Stomach (tissue), 8 donors: ENCODE measurements at regions not wholly inside any gene's neighbourhood (a gene's known extent, or its start where the extent isn't known, plus 50 kb on each side); places are given as distances from the start of the nearest gene placed in this dataset.
A peak's percentile ranks its signal among the peaks of the same experiment; 100 is the strongest.

Source experiments
- DNase-seq, 2 donors: peaks; one replicate each; pipeline versions ENCODE4 v3.0.0 to v3.0.0-alpha.2; 2013 to 2019
- H3K27ac ChIP-seq, 5 donors: fragments of 200-600 bp in 4 of 5; sonication (generic) in 4 of 5; one replicate each; pipeline ENCODE4 v1.5.1; 2013 to 2019; ENCODE audit warnings: mild to moderate bottlenecking in 1 of 5, moderate library complexity in 1 of 5
- H3K27me3 ChIP-seq, 3 donors: fragments of 200-600 bp; sonication (generic); one replicate each; pipeline ENCODE4 v1.5.1; 2017 to 2019; ENCODE audit warnings: mixed run types in 1 of 3
- H3K36me3 ChIP-seq, 4 donors: fragments of 200-600 bp; sonication (generic); 1 replicate in 3 of 4; 2 replicates in 1 of 4; pipeline ENCODE4 v1.5.1; 2016 to 2019
- H3K4me1 ChIP-seq, 4 donors: fragments of 200-600 bp; sonication (generic); one replicate each; pipeline ENCODE4 v1.5.1; 2016 to 2019
- H3K4me3 ChIP-seq, 4 donors: fragments of 200-600 bp; sonication (generic) in 3 of 4; one replicate each; pipeline ENCODE4 v1.5.1; 2016 to 2019; ENCODE audit warnings: mild to moderate bottlenecking in 1 of 4
- H3K9me3 ChIP-seq, 4 donors: fragments of 200-600 bp; sonication (generic); one replicate each; pipeline ENCODE4 v1.5.1; 2016 to 2019
- EP300 ChIP-seq: sonication (generic); formaldehyde crosslinking; IDR thresholded peaks from one replicate; pipeline ENCODE4 v1.6.1; 2017; ENCODE audit warnings: antibody characterized with exemption
- POLR2A ChIP-seq, 4 donors: fragments of 450-650 bp; IDR thresholded peaks; one replicate each; pipeline ENCODE4 v1.6.1; 2016; ENCODE audit warnings: antibody characterized with exemption in 4 of 4, control low read depth in 2 of 4, mild to moderate bottlenecking in 1 of 4, moderate library complexity in 1 of 4
- POLR2AphosphoS5 ChIP-seq, 3 donors: sonication (generic); formaldehyde crosslinking; IDR thresholded peaks; one replicate each; pipeline ENCODE4 v1.6.1; 2016; ENCODE audit warnings: antibody characterized with exemption in 3 of 3
- WGBS, 5 donors: extraction: QIAGEN DNeasy Blood & Tissue Kit in 3 of 5; methylation state at CpG; one replicate each; pipeline versions ENCODE4 v1.1.5 to v1.1.7; 2013 to 2018; 5-methylcytosine and 5-hydroxymethylcytosine counted together
- intact Hi-C: fragments of 100-400 bp; cut with DNase I; formaldehyde crosslinking; loops from one replicate; pipeline ENCODE4 v1.15.1; 2023; ENCODE audit warnings: low total_unique reads
- TF ChIP-seq, protein P1 (sequence below), 7 experiments: fragments of 450-650 bp in 4 of 7; fragments of 200-600 bp in 3 of 7; sonication (generic) in 3 of 7; IDR thresholded peaks; one replicate each; pipeline ENCODE4 v1.5.1; 2016 to 2019; ENCODE audit warnings: antibody characterized with exemption in 7 of 7, control low read depth in 2 of 7, mild to moderate bottlenecking in 1 of 7
- donor health status: healthy with polysubstance abuse.
- donor health status: Bipolar disorder and iron deficiency.
- donor health status: healthy.

- WGBS, 5 donors: 85 to 89% (median 87%) methylated on average over 4 of the region's 4 CpGs
- Histone ChIP-seq H3K4me3 (no peak overlapping the region), H3K36me3 (no peaks in the 10 kb centered on the region), H3K27me3 (no peaks in the 10 kb centered on the region), H3K27ac (no peak overlapping the region), H3K4me1 (no peaks in the 10 kb centered on the region), H3K9me3 (no peaks in the 10 kb centered on the region)
- no peak for TF ChIP-seq POLR2A (IDR thresholded peaks at IDR 0.05)
- TF ChIP-seq POLR2AphosphoS5 (IDR thresholded peaks at IDR 0.05): no peak
- no peak for DNase-seq
- intact Hi-C loops: no loop called here
Observed at GRCh38 chr13:105514401-105514800, 1021.1 kb downstream of the EFNB2 start.

- Histone ChIP-seq H3K9me3 (no peaks in the 10 kb centered on the region), H3K4me1 (no peaks in the 10 kb centered on the region), H3K27me3 (no peaks in the 10 kb centered on the region), H3K27ac (no peak overlapping the region), H3K4me3 (no peak overlapping the region), H3K36me3 (no peaks in the 10 kb centered on the region)
- 74 to 79% (median 76%) methylated on average over 2 of the region's 2 CpGs for WGBS, 5 donors
- no peak for TF ChIP-seq POLR2A (IDR thresholded peaks at IDR 0.05)
- no peak for TF ChIP-seq EP300
- TF ChIP-seq POLR2AphosphoS5 (IDR thresholded peaks at IDR 0.05): no peak
- TF ChIP-seq, protein P1, sequence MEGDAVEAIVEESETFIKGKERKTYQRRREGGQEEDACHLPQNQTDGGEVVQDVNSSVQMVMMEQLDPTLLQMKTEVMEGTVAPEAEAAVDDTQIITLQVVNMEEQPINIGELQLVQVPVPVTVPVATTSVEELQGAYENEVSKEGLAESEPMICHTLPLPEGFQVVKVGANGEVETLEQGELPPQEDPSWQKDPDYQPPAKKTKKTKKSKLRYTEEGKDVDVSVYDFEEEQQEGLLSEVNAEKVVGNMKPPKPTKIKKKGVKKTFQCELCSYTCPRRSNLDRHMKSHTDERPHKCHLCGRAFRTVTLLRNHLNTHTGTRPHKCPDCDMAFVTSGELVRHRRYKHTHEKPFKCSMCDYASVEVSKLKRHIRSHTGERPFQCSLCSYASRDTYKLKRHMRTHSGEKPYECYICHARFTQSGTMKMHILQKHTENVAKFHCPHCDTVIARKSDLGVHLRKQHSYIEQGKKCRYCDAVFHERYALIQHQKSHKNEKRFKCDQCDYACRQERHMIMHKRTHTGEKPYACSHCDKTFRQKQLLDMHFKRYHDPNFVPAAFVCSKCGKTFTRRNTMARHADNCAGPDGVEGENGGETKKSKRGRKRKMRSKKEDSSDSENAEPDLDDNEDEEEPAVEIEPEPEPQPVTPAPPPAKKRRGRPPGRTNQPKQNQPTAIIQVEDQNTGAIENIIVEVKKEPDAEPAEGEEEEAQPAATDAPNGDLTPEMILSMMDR (IDR thresholded peaks at IDR 0.05): no peak
- intact Hi-C loops: no loop called here
- DNase-seq: peak in 1 of 2 donors; percentile 8
Observed at GRCh38 chr13:105513448-105513847, 1022.0 kb downstream of the EFNB2 start.

GRCh38 chr13:105509981-105510762, 1025.3 kb downstream of the EFNB2 start:
- no peak for DNase-seq
- Histone ChIP-seq H3K4me3 (no peak overlapping the region), H3K36me3 (no peaks in the 10 kb centered on the region), H3K4me1 (no peaks in the 10 kb centered on the region), H3K9me3 (no peaks in the 10 kb centered on the region), H3K27ac (no peak overlapping the region), H3K27me3 (no peaks in the 10 kb centered on the region)
- 53 to 64% (median 62%) methylated on average over 7 of the region's 7 CpGs for WGBS, 5 donors
- no peak for TF ChIP-seq POLR2A (IDR thresholded peaks at IDR 0.05)
- TF ChIP-seq, protein P1 (IDR thresholded peaks at IDR 0.05): no peak
- no peak for TF ChIP-seq EP300
- no peak for TF ChIP-seq POLR2AphosphoS5 (IDR thresholded peaks at IDR 0.05)
- intact Hi-C loops: no loop called here

DNA sequence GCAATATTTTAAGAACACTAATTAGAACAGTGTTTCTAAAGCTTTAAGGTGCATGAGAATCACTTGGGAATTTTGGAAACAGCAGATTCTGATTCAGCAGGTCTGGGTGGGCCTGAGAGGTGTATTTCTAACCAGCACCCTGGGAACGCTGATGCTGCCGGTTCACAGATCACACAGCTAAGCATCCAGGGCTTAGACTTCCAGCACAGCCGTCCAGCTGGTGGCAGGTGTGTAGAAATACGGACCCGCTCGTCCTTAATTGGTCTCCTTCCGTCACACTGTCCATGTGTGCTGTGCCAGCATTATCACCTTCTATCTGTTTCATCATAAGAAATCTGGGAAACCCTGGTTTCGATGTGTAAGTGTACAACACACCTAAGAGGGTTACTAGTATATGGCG, 1029.0 kb downstream of the EFNB2 start:
- TF ChIP-seq POLR2A (IDR thresholded peaks at IDR 0.05): no peak
- no peak for TF ChIP-seq EP300
- TF ChIP-seq, protein P1 (IDR thresholded peaks at IDR 0.05): no peak
- TF ChIP-seq POLR2AphosphoS5 (IDR thresholded peaks at IDR 0.05): no peak
- DNase-seq: no peak
- H3K4me3 ChIP-seq: no peak overlapping the region
- no peaks in the 10 kb centered on the region for H3K36me3 ChIP-seq
- 85 to 93% (median 90%) methylated on average over 9 of the region's 9 CpGs for WGBS, 5 donors
- H3K27me3 ChIP-seq: no peaks in the 10 kb centered on the region
- H3K9me3 ChIP-seq: no peaks in the 10 kb centered on the region
- no peaks in the 10 kb centered on the region for H3K4me1 ChIP-seq
- intact Hi-C loops: no loop called here
- H3K27ac ChIP-seq: no peak overlapping the region

DNA sequence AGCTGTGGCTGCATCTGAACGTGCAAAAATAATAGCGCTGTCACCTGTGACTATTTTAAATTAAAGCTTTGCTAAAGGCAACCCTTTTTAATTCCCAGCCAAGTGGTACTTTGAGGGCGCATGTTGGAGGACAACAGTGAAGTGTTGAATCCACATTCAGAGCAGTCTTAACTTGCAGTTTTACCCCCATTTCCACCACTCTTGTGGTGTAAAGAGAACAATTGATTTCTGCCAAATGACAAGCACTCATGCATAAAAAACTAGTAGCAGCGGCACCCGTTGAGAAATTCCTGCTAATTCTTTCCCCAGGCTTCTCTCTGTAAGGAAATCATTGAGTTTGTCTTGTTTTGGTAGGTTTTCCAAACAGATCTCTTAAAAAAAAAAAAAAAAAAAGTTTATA, 1033.3 kb downstream of the EFNB2 start:
- DNase-seq: no peak
- H3K36me3 ChIP-seq: no peaks in the 10 kb centered on the region
- TF ChIP-seq EP300: no peak
- no peak for TF ChIP-seq POLR2AphosphoS5 (IDR thresholded peaks at IDR 0.05)
- no peak for TF ChIP-seq POLR2A (IDR thresholded peaks at IDR 0.05)
- TF ChIP-seq, protein P1 (IDR thresholded peaks at IDR 0.05): no peak
- WGBS, 5 donors: 52 to 76% (median 63%) methylated on average over 4 to 5 of the region's 5 CpGs
- H3K4me1 ChIP-seq: no peaks in the 10 kb centered on the region
- H3K27me3 ChIP-seq: no peaks in the 10 kb centered on the region
- H3K4me3 ChIP-seq: no peak overlapping the region
- H3K9me3 ChIP-seq: no peaks in the 10 kb centered on the region
- intact Hi-C loops: no loop called here
- H3K27ac ChIP-seq: no peak overlapping the region
